Endodermal cell (in vitro differentiated cells): ENCODE measurements at regions not wholly inside any gene's neighbourhood (a gene's known extent, or its start where the extent isn't known, plus 50 kb on each side); places are given as distances from the start of the nearest gene placed in this dataset.

ENCODE experiments used
- DNase-seq: peaks from one replicate; pipeline ENCODE4 v3.0.0-alpha.2; 2017
- H3K27ac ChIP-seq: 2 replicates; pipeline ENCODE4 v1.5.1; 2013; ENCODE audit warnings: mild to moderate bottlenecking, low read depth, low read length, moderate library complexity
- H3K27me3 ChIP-seq: 2 replicates; pipeline ENCODE4 v1.6.1; 2013; ENCODE audit warnings: mild to moderate bottlenecking, low read length, moderate library complexity; ENCODE audit not compliant: insufficient read depth, control insufficient read depth, poor library complexity, severe bottlenecking
- H3K36me3 ChIP-seq: 2 replicates; pipeline ENCODE4 v1.7.0; 2013; ENCODE audit warnings: mild to moderate bottlenecking, low read length, moderate library complexity; ENCODE audit not compliant: control insufficient read depth, insufficient read depth
- H3K4me1 ChIP-seq: one replicate; pipeline ENCODE4 v1.7.0; 2013; ENCODE audit warnings: low read length; ENCODE audit not compliant: control insufficient read depth, insufficient read depth
- H3K4me3 ChIP-seq: 2 replicates; pipeline ENCODE4 v1.5.1; 2013; ENCODE audit warnings: mild to moderate bottlenecking, low read length, moderate library complexity
- H3K9ac ChIP-seq: 2 replicates; pipeline ENCODE4 v1.6.1; 2013; ENCODE audit warnings: mild to moderate bottlenecking, low read length, moderate library complexity; ENCODE audit not compliant: poor library complexity, severe bottlenecking; ENCODE audit errors: extremely low read depth
- H3K9me3 ChIP-seq: 2 replicates; pipeline ENCODE4 v1.6.1; 2013; ENCODE audit warnings: mild to moderate bottlenecking, low read length, moderate library complexity; ENCODE audit not compliant: control insufficient read depth
- H3K27ac Mint-ChIP-seq: 2 replicates; pipeline ENCODE4 v1.8.0; 2020; ENCODE audit warnings: mixed read lengths
- H3K27me3 Mint-ChIP-seq: 2 replicates; pipeline ENCODE4 v1.8.0; 2021; ENCODE audit warnings: mild to moderate bottlenecking, mixed read lengths; ENCODE audit not compliant: insufficient read depth
- H3K36me3 Mint-ChIP-seq: 2 replicates; pipeline ENCODE4 v1.8.0; 2020; ENCODE audit warnings: low read depth, mixed read lengths
- H3K4me1 Mint-ChIP-seq: 2 replicates; pipeline ENCODE4 v1.8.0; 2020; ENCODE audit warnings: mixed read lengths
- H3K4me3 Mint-ChIP-seq: 2 replicates; pipeline ENCODE4 v1.8.0; 2020; ENCODE audit warnings: mild to moderate bottlenecking, moderate library complexity, mixed read lengths
- H3K9me3 Mint-ChIP-seq: 2 replicates; pipeline ENCODE4 v1.8.0; 2020; ENCODE audit warnings: mild to moderate bottlenecking, mixed read lengths
- CTCF ChIP-seq: fragments of 200-600 bp; sonication (generic); conservative IDR thresholded peaks from 2 replicates; pipeline ENCODE4 v1.5.0; 2021; ENCODE audit warnings: antibody characterized with exemption, mild to moderate bottlenecking
- WGBS, 2 experiments: methylation state at CpG; one replicate each; pipeline versions ENCODE4 v1.1.5 to v1.1.7; 2013; ENCODE audit warnings: missing lambda C conversion rate in 2 of 2, mixed read lengths in 1 of 2; ENCODE audit not compliant: insufficient coverage in 1 of 2, insufficient read length in 1 of 2; 5-methylcytosine and 5-hydroxymethylcytosine counted together

GRCh38 chr9:26658476-26658875 is 234.1 kb downstream of the CAAP1 start:
- Mint-ChIP-seq H3K4me1 (peaks cover 1% of the 10 kb centered on the region), H3K9me3 (peaks cover 10% of the 10 kb centered on the region), H3K27ac (no peak overlapping the region), H3K27me3 (no peaks in the 10 kb centered on the region), H3K36me3 (no peaks in the 10 kb centered on the region), H3K4me3 (no peak overlapping the region)
- no peaks in the 10 kb centered on the region for H3K27me3 ChIP-seq
- H3K9me3 ChIP-seq, result peaks cover 10% of the 10 kb centered on the region
- TF ChIP-seq CTCF, result no peak
- no peaks in the 10 kb centered on the region for H3K4me1 ChIP-seq
- H3K9ac ChIP-seq, result no peak overlapping the region
- H3K27ac ChIP-seq, result no peak overlapping the region
- 29 to 96% methylated on average over 1 to 3 of the region's 3 CpGs for WGBS, 2 experiments
- no peaks in the 10 kb centered on the region for H3K36me3 ChIP-seq
- no peak overlapping the region for H3K4me3 ChIP-seq
- no peak for DNase-seq

DNA sequence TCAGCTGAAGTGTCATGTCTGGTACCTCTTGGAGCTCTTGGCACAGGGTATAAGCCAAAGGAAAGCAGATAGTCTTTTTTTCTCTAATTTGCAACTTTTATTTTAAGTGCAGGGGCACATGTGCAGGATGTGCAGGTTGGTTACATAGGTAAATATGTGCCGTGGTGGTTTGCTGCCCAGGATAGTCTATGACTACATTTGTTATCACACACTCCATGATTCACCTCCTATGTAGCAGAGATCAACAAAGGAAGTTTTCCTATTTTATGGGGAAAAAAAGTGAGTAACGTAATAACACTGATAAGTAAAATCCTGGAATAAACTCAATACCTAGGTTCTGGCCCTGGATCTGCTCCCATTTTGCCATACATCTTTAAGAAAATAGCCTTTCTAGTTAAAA is 234.6 kb downstream of the CAAP1 start:
- H3K9me3 Mint-ChIP-seq, result peaks cover 5% of the 10 kb centered on the region
- no peak overlapping the region for H3K27ac ChIP-seq
- H3K9ac ChIP-seq, result no peak overlapping the region
- H3K4me1 Mint-ChIP-seq, result peaks cover 1% of the 10 kb centered on the region
- no peaks in the 10 kb centered on the region for H3K27me3 Mint-ChIP-seq
- H3K9me3 ChIP-seq, result peaks cover 6% of the 10 kb centered on the region
- H3K36me3 Mint-ChIP-seq, result no peaks in the 10 kb centered on the region
- WGBS, 2 experiments, result 95% methylated on average over 2 of the region's 2 CpGs; no CpG with 5 or more reads in 1 of the 2 experiments
- H3K27ac Mint-ChIP-seq, result no peak overlapping the region
- TF ChIP-seq CTCF, result no peak
- H3K27me3 ChIP-seq, result no peaks in the 10 kb centered on the region
- no peaks in the 10 kb centered on the region for H3K36me3 ChIP-seq
- H3K4me3 ChIP-seq, result no peak overlapping the region
- no peak for DNase-seq
- H3K4me1 ChIP-seq, result no peaks in the 10 kb centered on the region
- H3K4me3 Mint-ChIP-seq, result no peak overlapping the region

DNA sequence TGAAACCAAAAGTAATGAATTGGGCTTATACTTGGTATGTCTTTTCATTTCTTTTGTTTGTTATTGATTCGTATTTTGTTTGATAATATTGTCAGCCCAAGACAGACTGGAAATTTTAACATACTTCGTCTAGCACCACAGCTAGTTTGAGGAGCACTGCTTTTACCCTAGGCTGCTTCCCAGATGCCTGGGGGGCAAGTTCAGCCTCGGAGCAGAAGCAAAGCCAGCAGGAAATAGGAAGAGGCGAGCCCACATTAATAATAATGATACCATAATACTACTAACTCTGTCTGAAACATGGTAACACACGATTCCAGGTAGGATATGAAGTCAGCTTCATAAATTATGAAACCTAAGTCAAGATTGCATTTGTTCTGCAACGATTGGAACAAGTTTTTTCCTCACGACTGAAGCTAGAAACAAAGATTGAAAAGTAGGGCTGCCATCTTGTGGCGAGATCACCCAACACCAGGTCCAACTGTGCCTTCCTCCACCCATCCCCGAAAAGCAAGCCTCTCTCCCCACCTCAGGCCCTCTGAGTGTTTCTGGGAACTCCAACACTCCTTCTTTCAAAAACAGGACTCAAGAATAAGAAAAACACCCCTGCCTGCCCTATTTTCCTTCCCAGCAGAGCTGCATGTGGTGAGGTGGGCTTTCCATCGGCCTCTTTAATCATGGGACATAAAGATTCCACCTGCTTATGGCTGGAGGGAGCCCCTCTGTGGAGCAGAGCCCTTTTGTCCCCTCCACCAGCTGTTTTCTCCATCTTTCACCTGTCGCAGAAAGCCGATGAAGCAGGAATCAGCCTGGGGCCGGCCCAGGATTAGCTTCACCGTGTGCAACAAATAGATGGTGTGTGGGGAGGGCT is 236.4 kb downstream of the CAAP1 start:
- Histone ChIP-seq H3K4me3 (no peak overlapping the region), H3K4me1 (no peaks in the 10 kb centered on the region), H3K9ac (no peak overlapping the region), H3K9me3 (no peaks in the 10 kb centered on the region), H3K36me3 (no peaks in the 10 kb centered on the region), H3K27me3 (no peaks in the 10 kb centered on the region), H3K27ac (no peak overlapping the region)
- DNase-seq, result peak; percentile 78
- Mint-ChIP-seq H3K36me3 (no peaks in the 10 kb centered on the region), H3K4me1 (peaks cover 1% of the 10 kb centered on the region), H3K9me3 (no peaks in the 10 kb centered on the region), H3K27me3 (no peaks in the 10 kb centered on the region), H3K27ac (no peak overlapping the region), H3K4me3 (no peak overlapping the region)
- WGBS, 2 experiments, result 45 to 62% methylated on average over 6 to 14 of the region's 14 CpGs
- TF ChIP-seq CTCF, result peak; percentile 78
